Panc1 (cell line): ENCODE measurements at regions not wholly inside any gene's neighbourhood (a gene's known extent, or its start where the extent isn't known, plus 50 kb on each side); places are given as distances from the start of the nearest gene placed in this dataset.
"Not testable (repeated sequence)": the region's sequence is repeated elsewhere in the genome, so short reads cannot be mapped to it uniquely, and the experiment has no call there.

ENCODE experiments used
- ATAC-seq: fragments of 200-7000 bp; cut with Tn5 transposase; 2 replicates; pipeline ENCODE4 v1.9.1; 2020; ENCODE audit warnings: mild to moderate bottlenecking, moderate library complexity
- BruUV-seq: library from RNA; stranded (reverse); fragments of 400-500 nt; replicated peaks from 2 replicates; lab custom pipeline; 2021; lab: Mats Ljungman, UMichigan
- CTCF ChIA-PET: fragments of 300-600 bp; sonication (Branson Sonifier 250); formaldehyde crosslinking; loops from one replicate; lab custom pipeline; 2022; ENCODE audit warnings: antibody characterized with exemption; lab: Charles Lee
- POLR2A ChIA-PET: fragments of 300-600 bp; sonication (Branson Sonifier 250); formaldehyde crosslinking; loops from one replicate; lab custom pipeline; 2022; ENCODE audit warnings: antibody characterized with exemption; lab: Charles Lee
- DNase-seq: peaks from one replicate; pipeline ENCODE4 v3.0.0-alpha.2; 2010; ENCODE audit warnings: low read depth, low spot score
- H3K27ac ChIP-seq: 2 replicates; pipeline ENCODE4 v1.5.1; 2011; ENCODE audit warnings: mild to moderate bottlenecking, low read length, inconsistent platforms
- H3K27me3 ChIP-seq: fragments of 200-500 bp; sonication (Bioruptor generic); 2 replicates; pipeline ENCODE4 v1.6.0; 2014; ENCODE audit warnings: low read length, inconsistent platforms; ENCODE audit not compliant: control insufficient read depth, insufficient read depth
- H3K36me3 ChIP-seq: fragments of 200-500 bp; sonication (Bioruptor generic); 2 replicates; pipeline ENCODE4 v1.5.1; 2014; ENCODE audit warnings: inconsistent platforms, mild to moderate bottlenecking, low read length, moderate library complexity; ENCODE audit not compliant: control insufficient read depth, insufficient read depth
- H3K4me1 ChIP-seq: 2 replicates; pipeline ENCODE4 v1.5.1; 2011; ENCODE audit warnings: inconsistent platforms, mild to moderate bottlenecking, low read length, moderate library complexity; ENCODE audit not compliant: control insufficient read depth, insufficient read depth
- H3K4me3 ChIP-seq, 2 experiments: 2 replicates each; pipeline ENCODE4 v1.5.1; 2011 to 2012; ENCODE audit warnings: low read depth in 2 of 2, low read length in 2 of 2, mild to moderate bottlenecking in 2 of 2, inconsistent platforms in 1 of 2, moderate library complexity in 1 of 2
- H3K9me3 ChIP-seq: fragments of 200-500 bp; sonication (Bioruptor generic); 2 replicates; pipeline ENCODE4 v1.5.1; 2014; ENCODE audit warnings: low read depth, mild to moderate bottlenecking, inconsistent platforms, low read length, moderate library complexity; ENCODE audit not compliant: control insufficient read depth, insufficient read depth
- POLR2AphosphoS5 ChIP-seq: IDR thresholded peaks from 2 replicates; pipeline ENCODE4 v1.6.1; 2012; ENCODE audit warnings: mild to moderate bottlenecking, low read depth, low read length, moderate library complexity
- SIN3A ChIP-seq: IDR thresholded peaks from 2 replicates; pipeline ENCODE4 v1.6.1; 2012; ENCODE audit warnings: low read depth, mild to moderate bottlenecking, low read length, moderate library complexity, borderline replicate concordance; ENCODE audit not compliant: insufficient read depth
- TCF7L2 ChIP-seq: IDR thresholded peaks from 2 replicates; pipeline ENCODE4 v1.6.1; 2011; ENCODE audit warnings: mild to moderate bottlenecking, low read depth, low read length, inconsistent platforms
- in situ Hi-C: cut with HindIII; loops from 2 replicates; pipeline ENCODE4 v1.10.0; 2016; ENCODE audit warnings: low sequenced_read_pairs, low pct_unique_long_range_greater_than_20kb
- intact Hi-C: fragments of 100-400 bp; cut with micrococcal nuclease; formaldehyde crosslinking; loops from one replicate; pipeline ENCODE4 v1.10.0; 2022; ENCODE audit not compliant: unreplicated experiment
- TF ChIP-seq, protein P1 (sequence below): fragments of 450-650 bp; IDR thresholded peaks from 2 replicates; pipeline ENCODE4 v1.5.1; 2017; ENCODE audit warnings: mild to moderate bottlenecking
- TF ChIP-seq, protein P2 (sequence below), 2 experiments: IDR thresholded peaks; 2 replicates each; pipeline ENCODE4 v1.6.1; 2011 to 2012; ENCODE audit warnings: low read depth in 2 of 2, control low read depth in 1 of 2, low read length in 1 of 2, mild to moderate bottlenecking in 1 of 2, moderate library complexity in 1 of 2; ENCODE audit not compliant: insufficient read depth in 1 of 2

- POLR2A ChIA-PET, CTCF ChIA-PET, in situ Hi-C loops, H3K9me3 ChIP-seq, H3K4me1 ChIP-seq, intact Hi-C loops, H3K27ac ChIP-seq, H3K27me3 ChIP-seq, ATAC-seq, H3K36me3 ChIP-seq, DNase-seq, BruUV-seq, H3K4me3 ChIP-seq: not testable (repeated sequence)
Observed at GRCh38 chr3:31204796-31205056, 310.3 kb upstream of the GADL1 start.

DNA sequence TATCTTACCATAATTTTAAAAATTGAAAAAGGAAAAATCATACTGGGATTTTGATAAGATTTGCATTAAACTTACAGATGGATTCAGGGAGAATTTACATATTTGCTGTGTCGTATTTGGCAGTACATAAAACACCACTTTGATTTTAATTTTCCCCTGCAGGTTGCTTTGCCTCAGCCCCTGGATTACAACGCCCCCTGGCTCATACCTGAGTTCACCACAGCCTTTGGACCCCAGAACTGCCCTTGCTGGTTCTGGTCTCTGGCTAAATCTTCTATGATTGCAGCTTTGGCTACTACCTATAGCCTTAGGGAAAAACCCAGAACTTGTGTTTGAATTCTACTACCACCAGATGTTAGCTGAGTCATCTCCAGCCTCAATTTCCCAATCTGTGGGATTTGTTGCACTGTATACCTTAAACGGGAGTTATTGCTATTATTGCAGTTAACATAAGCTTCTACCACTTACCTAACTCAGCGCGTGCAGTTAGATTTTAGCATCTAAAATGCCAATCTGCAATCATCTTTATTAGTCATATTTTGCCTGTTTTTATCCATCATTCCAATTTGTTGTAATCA lies 315.7 kb upstream of the GADL1 start:
- TF ChIP-seq, protein P1, sequence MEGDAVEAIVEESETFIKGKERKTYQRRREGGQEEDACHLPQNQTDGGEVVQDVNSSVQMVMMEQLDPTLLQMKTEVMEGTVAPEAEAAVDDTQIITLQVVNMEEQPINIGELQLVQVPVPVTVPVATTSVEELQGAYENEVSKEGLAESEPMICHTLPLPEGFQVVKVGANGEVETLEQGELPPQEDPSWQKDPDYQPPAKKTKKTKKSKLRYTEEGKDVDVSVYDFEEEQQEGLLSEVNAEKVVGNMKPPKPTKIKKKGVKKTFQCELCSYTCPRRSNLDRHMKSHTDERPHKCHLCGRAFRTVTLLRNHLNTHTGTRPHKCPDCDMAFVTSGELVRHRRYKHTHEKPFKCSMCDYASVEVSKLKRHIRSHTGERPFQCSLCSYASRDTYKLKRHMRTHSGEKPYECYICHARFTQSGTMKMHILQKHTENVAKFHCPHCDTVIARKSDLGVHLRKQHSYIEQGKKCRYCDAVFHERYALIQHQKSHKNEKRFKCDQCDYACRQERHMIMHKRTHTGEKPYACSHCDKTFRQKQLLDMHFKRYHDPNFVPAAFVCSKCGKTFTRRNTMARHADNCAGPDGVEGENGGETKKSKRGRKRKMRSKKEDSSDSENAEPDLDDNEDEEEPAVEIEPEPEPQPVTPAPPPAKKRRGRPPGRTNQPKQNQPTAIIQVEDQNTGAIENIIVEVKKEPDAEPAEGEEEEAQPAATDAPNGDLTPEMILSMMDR, result no peak
- TF ChIP-seq SIN3A (no peak), TCF7L2 (no peak), POLR2AphosphoS5 (no peak)
- TF ChIP-seq, protein P2, sequence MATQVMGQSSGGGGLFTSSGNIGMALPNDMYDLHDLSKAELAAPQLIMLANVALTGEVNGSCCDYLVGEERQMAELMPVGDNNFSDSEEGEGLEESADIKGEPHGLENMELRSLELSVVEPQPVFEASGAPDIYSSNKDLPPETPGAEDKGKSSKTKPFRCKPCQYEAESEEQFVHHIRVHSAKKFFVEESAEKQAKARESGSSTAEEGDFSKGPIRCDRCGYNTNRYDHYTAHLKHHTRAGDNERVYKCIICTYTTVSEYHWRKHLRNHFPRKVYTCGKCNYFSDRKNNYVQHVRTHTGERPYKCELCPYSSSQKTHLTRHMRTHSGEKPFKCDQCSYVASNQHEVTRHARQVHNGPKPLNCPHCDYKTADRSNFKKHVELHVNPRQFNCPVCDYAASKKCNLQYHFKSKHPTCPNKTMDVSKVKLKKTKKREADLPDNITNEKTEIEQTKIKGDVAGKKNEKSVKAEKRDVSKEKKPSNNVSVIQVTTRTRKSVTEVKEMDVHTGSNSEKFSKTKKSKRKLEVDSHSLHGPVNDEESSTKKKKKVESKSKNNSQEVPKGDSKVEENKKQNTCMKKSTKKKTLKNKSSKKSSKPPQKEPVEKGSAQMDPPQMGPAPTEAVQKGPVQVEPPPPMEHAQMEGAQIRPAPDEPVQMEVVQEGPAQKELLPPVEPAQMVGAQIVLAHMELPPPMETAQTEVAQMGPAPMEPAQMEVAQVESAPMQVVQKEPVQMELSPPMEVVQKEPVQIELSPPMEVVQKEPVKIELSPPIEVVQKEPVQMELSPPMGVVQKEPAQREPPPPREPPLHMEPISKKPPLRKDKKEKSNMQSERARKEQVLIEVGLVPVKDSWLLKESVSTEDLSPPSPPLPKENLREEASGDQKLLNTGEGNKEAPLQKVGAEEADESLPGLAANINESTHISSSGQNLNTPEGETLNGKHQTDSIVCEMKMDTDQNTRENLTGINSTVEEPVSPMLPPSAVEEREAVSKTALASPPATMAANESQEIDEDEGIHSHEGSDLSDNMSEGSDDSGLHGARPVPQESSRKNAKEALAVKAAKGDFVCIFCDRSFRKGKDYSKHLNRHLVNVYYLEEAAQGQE (IDR thresholded peaks at IDR 0.05; ENCODE audit: insufficient read depth in 1 of 2, low read depth in 2 of 2, low read length in 1 of 2), result no peak
- no peak for ATAC-seq
- no peaks in the 10 kb centered on the region for H3K9me3 ChIP-seq
- H3K27me3 ChIP-seq, result no peaks in the 10 kb centered on the region
- no peak for DNase-seq
- in situ Hi-C loops, result no loop called here
- no peaks in the 10 kb centered on the region for H3K4me1 ChIP-seq
- intact Hi-C loops, result no loop called here
- H3K27ac ChIP-seq, result no peak overlapping the region
- H3K36me3 ChIP-seq, result no peaks in the 10 kb centered on the region
- CTCF ChIA-PET, result interaction anchor here (0.7 kb wide), 1 partner anchor 797 kb away, joined by 4 read pairs; no protein-coding TSS in a partner anchor
- H3K4me3 ChIP-seq, result no peak overlapping the region
- BruUV-seq, result no TSS peak
- POLR2A ChIA-PET, result no interaction called here

GRCh38 chr3:31213869-31214486 lies 318.7 kb upstream of the STT3B start:
- in situ Hi-C loops (no loop called here), intact Hi-C loops (no loop called here)
- Histone ChIP-seq H3K27ac (no peak overlapping the region), H3K4me3 (no peak overlapping the region), H3K4me1 (no peaks in the 10 kb centered on the region), H3K27me3 (no peaks in the 10 kb centered on the region), H3K9me3 (no peaks in the 10 kb centered on the region), H3K36me3 (no peaks in the 10 kb centered on the region)
- ATAC-seq, result no peak
- TF ChIP-seq SIN3A (no peak), POLR2AphosphoS5 (no peak), TCF7L2 (no peak)
- TF ChIP-seq, protein P1, result no peak
- TF ChIP-seq, protein P2 (IDR thresholded peaks at IDR 0.05; ENCODE audit: insufficient read depth in 1 of 2, low read depth in 2 of 2, low read length in 1 of 2), result no peak
- DNase-seq, result no peak
- CTCF ChIA-PET, result no interaction called here
- POLR2A ChIA-PET, result no interaction called here
- BruUV-seq, result no TSS peak
